Keratinocyte (primary cell): ENCODE measurements at regions not wholly inside any gene's neighbourhood (a gene's known extent, or its start where the extent isn't known, plus 50 kb on each side); places are given as distances from the start of the nearest gene placed in this dataset.
"Not testable (repeated sequence)": the region's sequence is repeated elsewhere in the genome, so short reads cannot be mapped to it uniquely, and the experiment has no call there.

ENCODE experiments used
- DNase-seq: peaks from one replicate; pipeline ENCODE4 v3.0.0-alpha.2; 2011; ENCODE audit warnings: low read depth, missing footprints, low spot score
- FAIRE-seq: peaks from 2 replicates; lab custom pipeline; 2011; peaks lifted over from hg19 to GRCh38; lab: Jason Lieb, UNC
- H2AFZ ChIP-seq: 2 replicates; pipeline ENCODE4 v1.6.0; 2012; ENCODE audit warnings: low read length, control low read depth, inconsistent platforms; ENCODE audit not compliant: control insufficient read depth
- H3K27ac ChIP-seq: 2 replicates; pipeline ENCODE4 v1.5.1; 2011; ENCODE audit warnings: low read length; ENCODE audit not compliant: control insufficient read depth, insufficient read depth
- H3K27me3 ChIP-seq: 3 replicates; pipeline ENCODE4 v1.6.0; 2011; ENCODE audit warnings: low read length; ENCODE audit not compliant: control insufficient read depth, insufficient read depth; ENCODE audit errors: extremely low read depth
- H3K36me3 ChIP-seq, 2 experiments: 2 replicates in 1 of 2; 3 replicates in 1 of 2; pipeline ENCODE4 v1.5.1; 2011; ENCODE audit warnings: low read length in 2 of 2, mild to moderate bottlenecking in 1 of 2; ENCODE audit not compliant: control insufficient read depth in 2 of 2, insufficient read depth in 2 of 2; ENCODE audit errors: extremely low read depth in 1 of 2
- H3K4me1 ChIP-seq: 3 replicates; pipeline ENCODE4 v1.5.1; 2011; ENCODE audit warnings: low read length; ENCODE audit not compliant: control insufficient read depth, insufficient read depth; ENCODE audit errors: extremely low read depth
- H3K4me2 ChIP-seq: 3 replicates; pipeline ENCODE4 v1.6.0; 2011; ENCODE audit warnings: low read depth, low read length; ENCODE audit not compliant: control insufficient read depth, insufficient read depth; ENCODE audit errors: extremely low read depth
- H3K4me3 ChIP-seq, 3 experiments: fragments of 200-600 bp in 1 of 3; sonication (generic) in 1 of 3; 2 replicates in 2 of 3; 3 replicates in 1 of 3; pipeline ENCODE4 v1.5.1; 2011 to 2016; ENCODE audit warnings: low read length in 3 of 3, mild to moderate bottlenecking in 3 of 3, control low read depth in 2 of 3, inconsistent platforms in 1 of 3, low read depth in 1 of 3, mixed read lengths in 1 of 3, mixed run types in 1 of 3, moderate library complexity in 1 of 3; ENCODE audit not compliant: control insufficient read depth in 2 of 3, insufficient read depth in 2 of 3; ENCODE audit errors: extremely low read depth in 1 of 3
- H3K79me2 ChIP-seq: 2 replicates; pipeline ENCODE4 v1.6.0; 2012; ENCODE audit warnings: low read length; ENCODE audit not compliant: control insufficient read depth, insufficient read depth
- H3K9ac ChIP-seq: 3 replicates; pipeline ENCODE4 v1.6.0; 2011; ENCODE audit warnings: low read length; ENCODE audit not compliant: control insufficient read depth, insufficient read depth; ENCODE audit errors: extremely low read depth
- H3K9me1 ChIP-seq: 3 replicates; pipeline ENCODE4 v1.6.0; 2011; ENCODE audit warnings: low read length; ENCODE audit not compliant: control insufficient read depth, insufficient read depth; ENCODE audit errors: extremely low read depth
- H3K9me3 ChIP-seq: 2 replicates; pipeline ENCODE4 v1.5.1; 2012; ENCODE audit warnings: low read depth, low read length; ENCODE audit not compliant: control insufficient read depth
- H4K20me1 ChIP-seq: 3 replicates; pipeline ENCODE4 v1.6.0; 2011; ENCODE audit warnings: low read length; ENCODE audit not compliant: control insufficient read depth, insufficient read depth; ENCODE audit errors: extremely low read depth
- EZH2 ChIP-seq: IDR thresholded peaks from one replicate; pipeline ENCODE4 v1.6.1; 2012; ENCODE audit warnings: inconsistent platforms, mild to moderate bottlenecking, low read length, moderate library complexity
- dilution Hi-C: fragments of 300-500 bp; cut with MboI; formaldehyde crosslinking; loops from one replicate; pipeline ENCODE4 v1.7.0; 2020; ENCODE audit warnings: low sequenced_read_pairs; ENCODE audit not compliant: extremely low pct_ligation_motif_present
- TF ChIP-seq, protein P1 (sequence below), 3 experiments: IDR thresholded peaks in 1 of 3; conservative IDR thresholded peaks in 1 of 3; optimal IDR thresholded peaks in 1 of 3; 2 replicates in 2 of 3; 3 replicates in 1 of 3; pipeline versions ENCODE3 to v1.5.1; 2011; ENCODE audit warnings: low read length in 3 of 3, mild to moderate bottlenecking in 3 of 3, moderate library complexity in 2 of 3, control low read depth in 1 of 3, inconsistent platforms in 1 of 3; ENCODE audit not compliant: insufficient read depth in 2 of 3; ENCODE audit errors: extremely low read depth in 1 of 3

DNA sequence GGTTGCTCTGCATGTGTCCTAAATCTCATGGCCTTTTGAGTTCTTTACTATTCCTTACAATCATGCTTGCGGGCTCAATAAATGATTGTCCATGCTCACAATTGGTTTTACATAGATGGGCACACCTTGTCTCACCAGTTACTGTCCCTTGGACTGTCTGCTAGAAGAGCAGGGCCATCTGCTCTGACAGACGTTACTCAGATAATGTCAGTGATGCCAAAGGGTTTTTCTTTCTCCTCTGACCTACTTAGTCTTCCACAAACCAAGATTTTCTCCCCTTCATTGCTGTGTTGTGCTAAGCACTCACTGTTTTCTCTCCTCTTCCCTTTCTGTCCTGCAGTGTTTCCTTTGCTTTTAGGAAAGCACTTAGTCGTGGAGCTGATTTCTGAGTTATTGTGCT, 562.3 kb downstream of the KIF4B start:
- H3K79me2 ChIP-seq, result no peaks in the 10 kb centered on the region
- H3K36me3 ChIP-seq, result no peaks in the 10 kb centered on the region
- no peak for TF ChIP-seq EZH2
- TF ChIP-seq, protein P1, sequence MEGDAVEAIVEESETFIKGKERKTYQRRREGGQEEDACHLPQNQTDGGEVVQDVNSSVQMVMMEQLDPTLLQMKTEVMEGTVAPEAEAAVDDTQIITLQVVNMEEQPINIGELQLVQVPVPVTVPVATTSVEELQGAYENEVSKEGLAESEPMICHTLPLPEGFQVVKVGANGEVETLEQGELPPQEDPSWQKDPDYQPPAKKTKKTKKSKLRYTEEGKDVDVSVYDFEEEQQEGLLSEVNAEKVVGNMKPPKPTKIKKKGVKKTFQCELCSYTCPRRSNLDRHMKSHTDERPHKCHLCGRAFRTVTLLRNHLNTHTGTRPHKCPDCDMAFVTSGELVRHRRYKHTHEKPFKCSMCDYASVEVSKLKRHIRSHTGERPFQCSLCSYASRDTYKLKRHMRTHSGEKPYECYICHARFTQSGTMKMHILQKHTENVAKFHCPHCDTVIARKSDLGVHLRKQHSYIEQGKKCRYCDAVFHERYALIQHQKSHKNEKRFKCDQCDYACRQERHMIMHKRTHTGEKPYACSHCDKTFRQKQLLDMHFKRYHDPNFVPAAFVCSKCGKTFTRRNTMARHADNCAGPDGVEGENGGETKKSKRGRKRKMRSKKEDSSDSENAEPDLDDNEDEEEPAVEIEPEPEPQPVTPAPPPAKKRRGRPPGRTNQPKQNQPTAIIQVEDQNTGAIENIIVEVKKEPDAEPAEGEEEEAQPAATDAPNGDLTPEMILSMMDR (optimal IDR thresholded peaks at IDR 0.05 in 1 of 3, IDR thresholded peaks at IDR 0.05 in 1 of 3, conservative IDR thresholded peaks at IDR 0.05 in 1 of 3; ENCODE audit: extremely low read depth in 1 of 3, insufficient read depth in 2 of 3, low read length in 3 of 3), result no peak
- DNase-seq (no peak), FAIRE-seq (no peak)
- no peaks in the 10 kb centered on the region for H3K4me1 ChIP-seq
- H4K20me1 ChIP-seq, result no peaks in the 10 kb centered on the region
- H2AFZ ChIP-seq, result no peak overlapping the region
- no peak overlapping the region for H3K27ac ChIP-seq
- dilution Hi-C loops, result no loop called here
- H3K9ac ChIP-seq, result no peak overlapping the region
- no peaks in the 10 kb centered on the region for H3K27me3 ChIP-seq
- no peak overlapping the region for H3K4me2 ChIP-seq
- H3K9me1 ChIP-seq, result no peaks in the 10 kb centered on the region
- no peaks in the 10 kb centered on the region for H3K9me3 ChIP-seq
- H3K4me3 ChIP-seq, result no peak overlapping the region

DNA sequence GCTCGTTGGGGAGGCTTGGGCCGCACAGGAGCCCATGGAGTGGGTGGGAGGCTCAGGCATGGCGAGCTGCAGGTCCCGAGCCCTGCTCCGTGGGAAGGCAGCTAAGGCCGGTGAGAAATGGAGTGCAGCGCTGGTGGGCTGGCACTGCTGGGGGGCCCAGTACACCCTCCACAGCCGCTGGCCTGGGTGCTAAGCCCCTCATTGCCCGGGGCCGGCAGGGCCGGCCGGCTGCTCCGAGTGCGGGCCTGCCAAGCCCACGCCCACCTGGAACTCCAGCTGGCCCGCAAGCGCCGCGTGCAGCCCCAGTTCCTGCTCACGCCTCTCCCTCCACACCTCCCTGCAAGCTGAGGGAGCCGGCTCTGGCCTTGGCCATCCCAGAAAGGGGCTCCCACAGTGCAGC, 573.3 kb downstream of the KIF4B start:
- DNase-seq, H3K9me1 ChIP-seq, H3K4me2 ChIP-seq, H3K36me3 ChIP-seq, H3K9ac ChIP-seq, H3K9me3 ChIP-seq, H4K20me1 ChIP-seq, FAIRE-seq, dilution Hi-C loops, H3K4me1 ChIP-seq, H2AFZ ChIP-seq, H3K27ac ChIP-seq, H3K79me2 ChIP-seq, H3K4me3 ChIP-seq, H3K27me3 ChIP-seq: not testable (repeated sequence)

DNA sequence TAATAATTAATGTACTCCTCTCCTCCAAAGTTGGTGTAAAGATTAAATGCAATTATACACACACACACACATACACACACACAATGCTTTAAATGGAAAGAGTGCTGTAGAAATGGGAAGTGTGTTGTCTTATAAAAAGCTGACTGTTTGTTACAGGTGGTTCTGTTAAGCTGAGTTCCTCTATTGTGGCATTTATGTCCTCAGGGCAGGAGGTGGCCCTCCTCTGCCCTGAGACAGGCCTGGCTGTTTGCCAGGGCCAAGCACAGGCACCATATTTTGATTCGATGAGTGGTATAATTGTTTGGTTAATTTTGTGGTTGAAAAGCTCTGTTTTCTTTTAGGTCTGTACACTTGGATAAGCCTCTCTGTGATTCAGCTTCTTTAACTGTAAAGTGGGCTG, 573.9 kb downstream of the KIF4B start:
- H3K9me3 ChIP-seq, result no peaks in the 10 kb centered on the region
- dilution Hi-C loops, result no loop called here
- H3K4me3 ChIP-seq, result no peak overlapping the region
- H3K4me1 ChIP-seq, result no peaks in the 10 kb centered on the region
- no peak for FAIRE-seq
- no peaks in the 10 kb centered on the region for H3K79me2 ChIP-seq
- H3K9ac ChIP-seq, result no peak overlapping the region
- H4K20me1 ChIP-seq, result no peaks in the 10 kb centered on the region
- H3K27me3 ChIP-seq, result no peaks in the 10 kb centered on the region
- H2AFZ ChIP-seq, result no peak overlapping the region
- no peaks in the 10 kb centered on the region for H3K9me1 ChIP-seq
- DNase-seq, result no peak
- TF ChIP-seq EZH2, result no peak
- TF ChIP-seq, protein P1 (optimal IDR thresholded peaks at IDR 0.05 in 1 of 3, IDR thresholded peaks at IDR 0.05 in 1 of 3, conservative IDR thresholded peaks at IDR 0.05 in 1 of 3; ENCODE audit: extremely low read depth in 1 of 3, insufficient read depth in 2 of 3, low read length in 3 of 3), result no peak
- no peak overlapping the region for H3K4me2 ChIP-seq
- no peaks in the 10 kb centered on the region for H3K36me3 ChIP-seq
- no peak overlapping the region for H3K27ac ChIP-seq
